Trophoblast cell (in vitro differentiated cells and primary cell): ENCODE measurements at regions not wholly inside any gene's neighbourhood (a gene's known extent, or its start where the extent isn't known, plus 50 kb on each side); places are given as distances from the start of the nearest gene placed in this dataset.

Source experiments
- DNase-seq, 2 donors: peaks; one replicate each; pipeline ENCODE4 v3.0.0-alpha.2; 2016
- H2AFZ ChIP-seq: 2 replicates; pipeline ENCODE4 v1.6.1; 2013; ENCODE audit warnings: low read length, moderate library complexity, mild to moderate bottlenecking; ENCODE audit not compliant: insufficient read depth, poor library complexity
- H2AK5ac ChIP-seq: 2 replicates; pipeline ENCODE4 v1.6.1; 2013; ENCODE audit warnings: mild to moderate bottlenecking, low read length
- H2BK120ac ChIP-seq: 2 replicates; pipeline ENCODE4 v1.6.1; 2013; ENCODE audit warnings: low read length, mild to moderate bottlenecking, moderate library complexity; ENCODE audit not compliant: insufficient read depth, poor library complexity
- H2BK12ac ChIP-seq: 2 replicates; pipeline ENCODE4 v1.6.1; 2013; ENCODE audit warnings: mild to moderate bottlenecking, low read length, moderate library complexity
- H2BK5ac ChIP-seq: 2 replicates; pipeline ENCODE4 v1.6.1; 2013; ENCODE audit warnings: low read length, low read depth, moderate library complexity, mild to moderate bottlenecking; ENCODE audit not compliant: poor library complexity
- H3K14ac ChIP-seq: 2 replicates; pipeline ENCODE4 v1.6.1; 2013; ENCODE audit warnings: mild to moderate bottlenecking, low read length
- H3K18ac ChIP-seq: 2 replicates; pipeline ENCODE4 v1.6.1; 2013; ENCODE audit warnings: mild to moderate bottlenecking, low read length
- H3K23ac ChIP-seq: 2 replicates; pipeline ENCODE4 v1.6.1; 2013; ENCODE audit warnings: low read length
- H3K27ac ChIP-seq: 2 replicates; pipeline ENCODE4 v1.5.1; 2013; ENCODE audit warnings: low read depth, mild to moderate bottlenecking, inconsistent platforms, low read length, moderate library complexity
- H3K27me3 ChIP-seq: 2 replicates; pipeline ENCODE4 v1.6.1; 2013; ENCODE audit warnings: inconsistent platforms, mild to moderate bottlenecking, low read length, moderate library complexity; ENCODE audit not compliant: insufficient read depth
- H3K36me3 ChIP-seq, 2 experiments: 1 replicate in 1 of 2; 2 replicates in 1 of 2; pipeline ENCODE4 v1.6.1; 2013; ENCODE audit warnings: low read length in 2 of 2, mild to moderate bottlenecking in 2 of 2, moderate library complexity in 1 of 2; ENCODE audit not compliant: insufficient read depth in 2 of 2, control insufficient read depth in 1 of 2
- H3K4ac ChIP-seq: 2 replicates; pipeline ENCODE4 v1.6.1; 2013; ENCODE audit warnings: low read depth, mild to moderate bottlenecking, low read length, moderate library complexity
- H3K4me1 ChIP-seq, 2 experiments: 1 replicate in 1 of 2; 2 replicates in 1 of 2; pipeline ENCODE4 v1.6.1; 2013; ENCODE audit warnings: low read length in 2 of 2, mild to moderate bottlenecking in 2 of 2, moderate library complexity in 1 of 2; ENCODE audit not compliant: insufficient read depth in 2 of 2, control insufficient read depth in 1 of 2
- H3K4me2 ChIP-seq: 2 replicates; pipeline ENCODE4 v1.6.1; 2013; ENCODE audit warnings: inconsistent platforms, mild to moderate bottlenecking, low read length, moderate library complexity
- H3K4me3 ChIP-seq: 2 replicates; pipeline ENCODE4 v1.5.1; 2013; ENCODE audit warnings: mild to moderate bottlenecking, low read depth, low read length, inconsistent platforms
- H3K79me1 ChIP-seq: one replicate; pipeline ENCODE4 v1.6.1; 2013; ENCODE audit warnings: low read length
- H3K79me2 ChIP-seq: 2 replicates; pipeline ENCODE4 v1.6.1; 2013; ENCODE audit warnings: low read length, mild to moderate bottlenecking; ENCODE audit not compliant: control insufficient read depth, insufficient read depth, poor library complexity
- H3K9ac ChIP-seq: 2 replicates; pipeline ENCODE4 v1.6.1; 2013; ENCODE audit warnings: mild to moderate bottlenecking, low read length
- H3K9me3 ChIP-seq: 2 replicates; pipeline ENCODE4 v1.6.1; 2013; ENCODE audit warnings: low read depth, mild to moderate bottlenecking, control low read depth, inconsistent platforms, low read length; ENCODE audit not compliant: insufficient read depth
- H4K12ac ChIP-seq: 2 replicates; pipeline ENCODE4 v1.6.1; 2013; ENCODE audit warnings: low read depth, mild to moderate bottlenecking, low read length, moderate library complexity
- H4K8ac ChIP-seq: 2 replicates; pipeline ENCODE4 v1.6.1; 2013; ENCODE audit warnings: low read depth, mild to moderate bottlenecking, low read length, moderate library complexity
- H4K91ac ChIP-seq: one replicate; pipeline ENCODE4 v1.6.1; 2013; ENCODE audit warnings: low read depth, mild to moderate bottlenecking, low read length, moderate library complexity
- WGBS: extraction: QIAGEN DNeasy Blood & Tissue Kit; methylation state at CpG from one replicate; pipeline ENCODE4 v1.1.7; 2013; ENCODE audit warnings: missing lambda C conversion rate; ENCODE audit not compliant: insufficient read length, insufficient coverage; ENCODE audit errors: extremely low coverage; 5-methylcytosine and 5-hydroxymethylcytosine counted together

GRCh38 chr22:48393041-48393370, 1434.7 kb downstream of the BRD1 start:
- no peak overlapping the region for H3K4me3 ChIP-seq
- DNase-seq = no peak
- H3K4me1 ChIP-seq = no peaks in the 10 kb centered on the region
- H2AFZ ChIP-seq = no peak overlapping the region
- no CpG with 5 or more reads among the region's 13 CpGs for WGBS
- H2BK5ac ChIP-seq = no peak overlapping the region
- H2BK12ac ChIP-seq = no peak overlapping the region
- no peak overlapping the region for H3K4me2 ChIP-seq
- H3K27me3 ChIP-seq = no peaks in the 10 kb centered on the region
- no peak overlapping the region for H4K91ac ChIP-seq
- no peak overlapping the region for H3K9ac ChIP-seq
- H3K18ac ChIP-seq = no peak overlapping the region
- H3K36me3 ChIP-seq = no peaks in the 10 kb centered on the region
- no peak overlapping the region for H3K14ac ChIP-seq
- H3K79me1 ChIP-seq = no peaks in the 10 kb centered on the region
- H3K4ac ChIP-seq = no peak overlapping the region
- no peak overlapping the region for H2BK120ac ChIP-seq
- peaks cover 4% of the 10 kb centered on the region for H3K9me3 ChIP-seq
- H4K8ac ChIP-seq = no peak overlapping the region
- no peak overlapping the region for H3K27ac ChIP-seq
- H2AK5ac ChIP-seq = no peak overlapping the region
- H3K23ac ChIP-seq = no peak overlapping the region
- no peak overlapping the region for H4K12ac ChIP-seq
- no peaks in the 10 kb centered on the region for H3K79me2 ChIP-seq

- H3K79me2 ChIP-seq = no peaks in the 10 kb centered on the region
- no peaks in the 10 kb centered on the region for H3K27me3 ChIP-seq
- no peak overlapping the region for H2BK5ac ChIP-seq
- no peak overlapping the region for H3K9ac ChIP-seq
- H3K4me1 ChIP-seq = no peaks in the 10 kb centered on the region
- no peaks in the 10 kb centered on the region for H3K36me3 ChIP-seq
- H3K27ac ChIP-seq = no peak overlapping the region
- H3K14ac ChIP-seq = no peak overlapping the region
- no peak overlapping the region for H3K4me3 ChIP-seq
- peaks cover 2% of the 10 kb centered on the region for H3K9me3 ChIP-seq
- H3K23ac ChIP-seq = no peak overlapping the region
- H4K91ac ChIP-seq = no peak overlapping the region
- no peak overlapping the region for H2AK5ac ChIP-seq
- H3K79me1 ChIP-seq = no peaks in the 10 kb centered on the region
- no peak overlapping the region for H4K12ac ChIP-seq
- H2BK120ac ChIP-seq = no peak overlapping the region
- H3K4ac ChIP-seq = no peak overlapping the region
- DNase-seq = no peak
- H3K18ac ChIP-seq = no peak overlapping the region
- no peak overlapping the region for H2BK12ac ChIP-seq
- H3K4me2 ChIP-seq = no peak overlapping the region
- no peak overlapping the region for H2AFZ ChIP-seq
- no CpG with 5 or more reads among the region's 5 CpGs for WGBS
- no peak overlapping the region for H4K8ac ChIP-seq
These were observed 1435.9 kb downstream of the BRD1 start for GRCh38 chr22:48391820-48392219.

- Histone ChIP-seq H3K18ac (no peak overlapping the region), H3K79me1 (no peaks in the 10 kb centered on the region)
These were observed 1436.4 kb downstream of the BRD1 start for GRCh38 chr22:48391171-48391711.

GRCh38 chr22:48389916-48390315, 1437.8 kb downstream of the BRD1 start:
- H3K36me3 ChIP-seq = no peaks in the 10 kb centered on the region
- no peaks in the 10 kb centered on the region for H3K79me2 ChIP-seq
- no peak overlapping the region for H3K4me3 ChIP-seq
- no peak overlapping the region for H3K9ac ChIP-seq
- H3K18ac ChIP-seq = no peak overlapping the region
- no peak overlapping the region for H4K12ac ChIP-seq
- no peak overlapping the region for H3K4ac ChIP-seq
- H3K27ac ChIP-seq = no peak overlapping the region
- WGBS = no CpG with 5 or more reads among the region's 8 CpGs
- no peak overlapping the region for H2BK5ac ChIP-seq
- no peak overlapping the region for H2BK12ac ChIP-seq
- no peaks in the 10 kb centered on the region for H3K4me1 ChIP-seq
- H3K23ac ChIP-seq = no peak overlapping the region
- no peak overlapping the region for H2AFZ ChIP-seq
- no peaks in the 10 kb centered on the region for H3K79me1 ChIP-seq
- H4K8ac ChIP-seq = no peak overlapping the region
- peaks cover 2% of the 10 kb centered on the region for H3K9me3 ChIP-seq
- no peak overlapping the region for H3K14ac ChIP-seq
- no peak for DNase-seq
- no peak overlapping the region for H2AK5ac ChIP-seq
- no peak overlapping the region for H2BK120ac ChIP-seq
- H4K91ac ChIP-seq = no peak overlapping the region
- H3K27me3 ChIP-seq = no peaks in the 10 kb centered on the region
- H3K4me2 ChIP-seq = no peak overlapping the region

More at GRCh38 chr22:48391171-48391711, 1436.4 kb downstream of the BRD1 start:
- Histone ChIP-seq H3K36me3 (no peaks in the 10 kb centered on the region), H3K14ac (no peak overlapping the region), H4K12ac (no peak overlapping the region), H3K79me2 (no peaks in the 10 kb centered on the region), H3K27ac (no peak overlapping the region), H3K23ac (no peak overlapping the region), H3K9me3 (peaks cover 2% of the 10 kb centered on the region), H2BK120ac (no peak overlapping the region), H3K4ac (no peak overlapping the region), H3K9ac (no peak overlapping the region), H2BK12ac (no peak overlapping the region), H3K4me1 (no peaks in the 10 kb centered on the region), H2BK5ac (no peak overlapping the region), H3K4me3 (no peak overlapping the region), H2AK5ac (no peak overlapping the region), H2AFZ (no peak overlapping the region), H4K8ac (no peak overlapping the region), H3K27me3 (no peaks in the 10 kb centered on the region), H4K91ac (no peak overlapping the region), H3K4me2 (no peak overlapping the region)
- WGBS = no CpG with 5 or more reads among the region's 16 CpGs
- DNase-seq = no peak
